ENCODE measurements at regions not wholly inside any gene's neighbourhood (a gene's known extent, or its start where the extent isn't known, plus 50 kb on each side); places are given as distances from the start of the nearest gene placed in this dataset.

DNA sequence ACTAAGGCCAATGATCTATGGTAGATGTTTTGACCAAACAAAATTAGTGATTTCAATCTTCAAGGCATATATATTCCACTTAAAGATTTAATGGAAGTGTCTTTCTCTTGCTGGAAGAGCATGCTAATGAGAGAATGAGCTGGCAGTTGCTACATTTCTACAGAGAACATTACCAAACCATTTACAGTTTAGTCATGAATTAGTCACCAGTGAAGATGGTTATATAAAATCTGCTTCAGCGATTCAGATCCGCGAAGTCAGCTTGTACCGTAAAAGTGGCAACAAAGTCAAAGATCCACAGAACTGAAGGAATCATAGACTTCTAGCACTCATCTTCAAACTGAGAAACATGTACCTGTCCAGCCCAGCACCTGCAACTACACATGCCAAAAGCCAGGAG is 156.3 kb downstream of the SLITRK5 start:
- TF ChIP-seq, protein P1, sequence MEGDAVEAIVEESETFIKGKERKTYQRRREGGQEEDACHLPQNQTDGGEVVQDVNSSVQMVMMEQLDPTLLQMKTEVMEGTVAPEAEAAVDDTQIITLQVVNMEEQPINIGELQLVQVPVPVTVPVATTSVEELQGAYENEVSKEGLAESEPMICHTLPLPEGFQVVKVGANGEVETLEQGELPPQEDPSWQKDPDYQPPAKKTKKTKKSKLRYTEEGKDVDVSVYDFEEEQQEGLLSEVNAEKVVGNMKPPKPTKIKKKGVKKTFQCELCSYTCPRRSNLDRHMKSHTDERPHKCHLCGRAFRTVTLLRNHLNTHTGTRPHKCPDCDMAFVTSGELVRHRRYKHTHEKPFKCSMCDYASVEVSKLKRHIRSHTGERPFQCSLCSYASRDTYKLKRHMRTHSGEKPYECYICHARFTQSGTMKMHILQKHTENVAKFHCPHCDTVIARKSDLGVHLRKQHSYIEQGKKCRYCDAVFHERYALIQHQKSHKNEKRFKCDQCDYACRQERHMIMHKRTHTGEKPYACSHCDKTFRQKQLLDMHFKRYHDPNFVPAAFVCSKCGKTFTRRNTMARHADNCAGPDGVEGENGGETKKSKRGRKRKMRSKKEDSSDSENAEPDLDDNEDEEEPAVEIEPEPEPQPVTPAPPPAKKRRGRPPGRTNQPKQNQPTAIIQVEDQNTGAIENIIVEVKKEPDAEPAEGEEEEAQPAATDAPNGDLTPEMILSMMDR (IDR thresholded peaks at IDR 0.05) = no peak
- TF ChIP-seq POLR2A (IDR thresholded peaks at IDR 0.05) (no peak), POLR2AphosphoS5 (IDR thresholded peaks at IDR 0.05) (no peak)

All from sigmoid colon (tissue), 4 donors.